Parathyroid adenoma (tissue), 2 donors: ENCODE measurements at regions not wholly inside any gene's neighbourhood (a gene's known extent, or its start where the extent isn't known, plus 50 kb on each side); places are given as distances from the start of the nearest gene placed in this dataset.

Experiments used
- H2AFZ ChIP-seq: fragments of 300-600 bp; sonication (generic); one replicate; pipeline ENCODE4 v1.7.0; 2017; ENCODE audit warnings: antibody characterized with exemption, mild to moderate bottlenecking
- H3K27ac ChIP-seq: fragments of 300-600 bp; sonication (generic); one replicate; pipeline ENCODE4 v1.7.0; 2017
- H3K27me3 ChIP-seq: fragments of 300-600 bp; sonication (generic); one replicate; pipeline ENCODE4 v1.7.0; 2017; ENCODE audit warnings: low read length; ENCODE audit not compliant: control insufficient read depth, insufficient read depth
- H3K36me3 ChIP-seq: fragments of 300-600 bp; sonication (generic); one replicate; pipeline ENCODE4 v1.7.0; 2017; ENCODE audit warnings: low read length; ENCODE audit not compliant: control insufficient read depth, insufficient read depth
- H3K4me1 ChIP-seq: fragments of 300-600 bp; sonication (generic); one replicate; pipeline ENCODE4 v1.7.0; 2017; ENCODE audit warnings: control low read depth
- H3K4me2 ChIP-seq: fragments of 300-600 bp; sonication (generic); one replicate; pipeline ENCODE4 v1.7.0; 2017; ENCODE audit warnings: low read length
- H3K4me3 ChIP-seq: fragments of 300-600 bp; sonication (generic); one replicate; pipeline ENCODE4 v1.7.0; 2017; ENCODE audit warnings: low read depth, low read length
- H3K79me2 ChIP-seq: fragments of 300-600 bp; sonication (generic); one replicate; pipeline ENCODE4 v1.7.0; 2017; ENCODE audit warnings: control low read depth
- H3K9ac ChIP-seq: fragments of 300-600 bp; sonication (generic); one replicate; pipeline ENCODE4 v1.7.0; 2017; ENCODE audit warnings: mild to moderate bottlenecking
- H3K9me3 ChIP-seq: fragments of 300-600 bp; sonication (generic); one replicate; pipeline ENCODE4 v1.7.0; 2017; ENCODE audit warnings: low read length; ENCODE audit not compliant: control insufficient read depth
- CTCF ChIP-seq: fragments of 300-600 bp; sonication (generic); IDR thresholded peaks from one replicate; pipeline ENCODE4 v1.7.0; 2017; ENCODE audit warnings: antibody characterized with exemption, mild to moderate bottlenecking
- donor health status: primary hyperparathyroidism.

- no peak overlapping the region for H3K4me2 ChIP-seq
- TF ChIP-seq CTCF = no peak
- no peaks in the 10 kb centered on the region for H3K9me3 ChIP-seq
- no peaks in the 10 kb centered on the region for H3K79me2 ChIP-seq
- no peak overlapping the region for H3K9ac ChIP-seq
- H3K36me3 ChIP-seq = no peaks in the 10 kb centered on the region
- H2AFZ ChIP-seq = no peak overlapping the region
- no peak overlapping the region for H3K27ac ChIP-seq
- no peak overlapping the region for H3K4me3 ChIP-seq
- no peaks in the 10 kb centered on the region for H3K4me1 ChIP-seq
- H3K27me3 ChIP-seq = no peaks in the 10 kb centered on the region
Measured at GRCh38 chr10:88193018-88193417, 329.6 kb downstream of the PTEN start.

- no peaks in the 10 kb centered on the region for H3K79me2 ChIP-seq
- no peak overlapping the region for H2AFZ ChIP-seq
- H3K4me1 ChIP-seq = no peaks in the 10 kb centered on the region
- H3K9me3 ChIP-seq = no peaks in the 10 kb centered on the region
- no peak overlapping the region for H3K4me3 ChIP-seq
- H3K27ac ChIP-seq = no peak overlapping the region
- H3K4me2 ChIP-seq = no peak overlapping the region
- no peak for TF ChIP-seq CTCF
- no peak overlapping the region for H3K9ac ChIP-seq
- no peaks in the 10 kb centered on the region for H3K36me3 ChIP-seq
- H3K27me3 ChIP-seq = no peaks in the 10 kb centered on the region
Measured at GRCh38 chr10:88194041-88194887, 330.8 kb downstream of the PTEN start.

GRCh38 chr10:88194961-88195367 is 331.5 kb downstream of the PTEN start:
- H3K79me2 ChIP-seq = no peaks in the 10 kb centered on the region
- no peaks in the 10 kb centered on the region for H3K27me3 ChIP-seq
- H3K27ac ChIP-seq = no peak overlapping the region
- no peak overlapping the region for H3K9ac ChIP-seq
- H3K4me2 ChIP-seq = no peak overlapping the region
- no peak overlapping the region for H2AFZ ChIP-seq
- no peak for TF ChIP-seq CTCF
- H3K36me3 ChIP-seq = no peaks in the 10 kb centered on the region
- no peaks in the 10 kb centered on the region for H3K4me1 ChIP-seq
- no peaks in the 10 kb centered on the region for H3K9me3 ChIP-seq
- no peak overlapping the region for H3K4me3 ChIP-seq

- H3K9ac ChIP-seq = no peak overlapping the region
- H3K27ac ChIP-seq = no peak overlapping the region
- H3K9me3 ChIP-seq = no peaks in the 10 kb centered on the region
- no peaks in the 10 kb centered on the region for H3K79me2 ChIP-seq
- TF ChIP-seq CTCF = no peak
- H3K36me3 ChIP-seq = no peaks in the 10 kb centered on the region
- no peaks in the 10 kb centered on the region for H3K4me1 ChIP-seq
- H2AFZ ChIP-seq = no peak overlapping the region
- no peak overlapping the region for H3K4me3 ChIP-seq
- H3K27me3 ChIP-seq = no peaks in the 10 kb centered on the region
- H3K4me2 ChIP-seq = no peak overlapping the region
Measured at GRCh38 chr10:88195841-88196240, 332.4 kb downstream of the PTEN start.

- Histone ChIP-seq H3K79me2 (no peaks in the 10 kb centered on the region), H3K9me3 (no peaks in the 10 kb centered on the region), H3K27ac (no peak overlapping the region), H3K9ac (no peak overlapping the region), H3K4me2 (no peak overlapping the region), H3K4me3 (no peak overlapping the region), H3K4me1 (no peaks in the 10 kb centered on the region), H3K36me3 (no peaks in the 10 kb centered on the region), H2AFZ (no peak overlapping the region), H3K27me3 (no peaks in the 10 kb centered on the region)
- TF ChIP-seq CTCF = no peak
Measured at GRCh38 chr10:88196291-88196690, 332.9 kb downstream of the PTEN start.
